ENCODE measurements at regions not wholly inside any gene's neighbourhood (a gene's known extent, or its start where the extent isn't known, plus 50 kb on each side); places are given as distances from the start of the nearest gene placed in this dataset.
A peak's percentile ranks its signal among the peaks of the same experiment; 100 is the strongest.

GRCh38 chr4:114728426-114728825 is 129.8 kb downstream of the UGT8 start:
- no peak overlapping the region for H2BK15ac ChIP-seq (ENCODE audit: low read depth, low read length)
- H3K56ac ChIP-seq (ENCODE audit: insufficient read length, low read depth, low read length), result no peak overlapping the region
- H3K27ac Mint-ChIP-seq, result peak overlapping the region in 1 of 3 experiments; percentile 4; a peak in 1 of 7 replicates

More at GRCh38 chr4:114728426-114728825, 129.8 kb downstream of the UGT8 start:
- Histone ChIP-seq H3K23me2 (ENCODE audit: insufficient read length, low read depth, low read length, poor library complexity, severe bottlenecking) (no peaks in the 10 kb centered on the region), H3T11ph (ENCODE audit: low read length) (no peak overlapping the region), H3K9me3 (ENCODE audit: control insufficient read depth, low read depth, low read length) (no peaks in the 10 kb centered on the region), H4K8ac (replicated peaks; ENCODE audit: insufficient read length, low read depth, low read length) (no peak overlapping the region), H3K27ac (ENCODE audit: insufficient read length, low read depth, low read length) (no peak overlapping the region), H3K18ac (ENCODE audit: insufficient read length, low read depth, low read length) (no peak overlapping the region), H3K23ac (ENCODE audit: insufficient read length, low read depth, low read length) (no peak overlapping the region), H3K14ac (ENCODE audit: insufficient read depth, low read length) (no peak overlapping the region), H2BK20ac (ENCODE audit: low read depth, low read length, poor library complexity, severe bottlenecking) (no peak overlapping the region), H2BK5ac (ENCODE audit: insufficient read length, low read length) (no peak overlapping the region), H3K27me3 (ENCODE audit: insufficient read depth, low read length) (no peaks in the 10 kb centered on the region), H2BK12ac (ENCODE audit: insufficient read length, low read depth, low read length) (no peak overlapping the region), H3K4ac (ENCODE audit: low read depth, low read length) (no peak overlapping the region), H3K4me2 (ENCODE audit: insufficient read depth, insufficient read length, low read length) (no peak overlapping the region), H4K91ac (ENCODE audit: insufficient read length, low read depth, low read length) (no peak overlapping the region), H3K79me1 (ENCODE audit: insufficient read depth, low read depth, low read length, poor library complexity, severe bottlenecking) (no peaks in the 10 kb centered on the region), H2AK5ac (ENCODE audit: insufficient read length, low read length) (no peak overlapping the region), H3K79me2 (ENCODE audit: insufficient read depth, low read length) (no peaks in the 10 kb centered on the region), H3K4me1 (ENCODE audit: insufficient read depth, low read length) (no peaks in the 10 kb centered on the region; the same call in 1 of the 2 replicates), H3K9ac (ENCODE audit: extremely low read depth, insufficient read length, low read length) (no peak overlapping the region), H2BK120ac (ENCODE audit: low read depth, low read length, poor library complexity, severe bottlenecking) (no peak overlapping the region), H4K5ac (ENCODE audit: insufficient read length, low read depth, low read length) (no peak overlapping the region), H4K20me1 (ENCODE audit: control insufficient read depth, insufficient read depth, insufficient read length) (no peaks in the 10 kb centered on the region), H2AFZ (ENCODE audit: low read length) (no peak overlapping the region)
- H3K4me3 Mint-ChIP-seq, result no peak overlapping the region
- H3K36me3 Mint-ChIP-seq (ENCODE audit: insufficient read depth in 1 of 3, low read depth in 3 of 3), result peaks cover 0 to 5% (median 2%) of the 10 kb centered on the region in 3 experiments; a peak in 3 of 7 replicates
- no peak for TF ChIP-seq CTCF (conservative IDR thresholded peaks at IDR 0.05)
- H3K27me3 Mint-ChIP-seq (ENCODE audit: low read depth), result no peaks in the 10 kb centered on the region
- no peak for DNase-seq
- no CpG with 5 or more reads among the region's 2 CpGs for WGBS (ENCODE audit: extremely low coverage, insufficient read length, low lambda C conversion rate)
- peaks cover 15 to 28% of the 10 kb centered on the region in 2 experiments for H3K4me1 Mint-ChIP-seq
- H3K9me3 Mint-ChIP-seq, result peaks cover 0 to 2% of the 10 kb centered on the region in 2 experiments; a peak in 2 of 5 replicates
